ENCODE measurements at regions not wholly inside any gene's neighbourhood (a gene's known extent, or its start where the extent isn't known, plus 50 kb on each side); places are given as distances from the start of the nearest gene placed in this dataset.

DNA sequence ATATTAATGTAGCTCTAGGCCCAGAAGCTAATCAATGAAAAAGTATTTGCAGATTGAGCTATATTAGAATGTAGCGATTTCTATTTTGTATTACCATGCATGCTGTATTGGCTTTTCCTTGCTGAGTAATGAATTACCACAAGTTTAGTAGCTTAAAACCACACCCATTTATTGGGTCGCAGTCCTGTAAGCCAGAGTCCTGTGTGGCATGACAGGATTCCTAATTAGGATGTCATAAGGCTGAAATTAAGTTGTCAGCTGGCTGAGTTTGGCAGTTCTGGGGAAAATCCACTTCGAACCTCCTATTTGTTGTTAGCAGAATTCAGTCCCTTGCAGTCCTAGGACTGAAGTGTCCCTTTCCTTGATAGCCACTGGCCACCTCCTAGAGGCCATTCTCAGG, 50.3 kb upstream of the HHIP start:
- no peak for TF ChIP-seq EZH2phosphoT487 (IDR thresholded peaks at IDR 0.05; ENCODE audit: insufficient read depth, low read depth)
- TF ChIP-seq EZH2 (IDR thresholded peaks at IDR 0.05; ENCODE audit: insufficient read depth, poor library complexity, severe bottlenecking): no peak
